ENCODE measurements at regions not wholly inside any gene's neighbourhood (a gene's known extent, or its start where the extent isn't known, plus 50 kb on each side); places are given as distances from the start of the nearest gene placed in this dataset.
"Not testable (repeated sequence)": the region's sequence is repeated elsewhere in the genome, so short reads cannot be mapped to it uniquely, and the experiment has no call there.

GRCh38 chr4:3637326-3638016 is 105.2 kb upstream of the LRPAP1 start:
- no peak for FAIRE-seq
- DNase-seq (ENCODE audit: low spot score in 2 of 2), result no peak

DNA sequence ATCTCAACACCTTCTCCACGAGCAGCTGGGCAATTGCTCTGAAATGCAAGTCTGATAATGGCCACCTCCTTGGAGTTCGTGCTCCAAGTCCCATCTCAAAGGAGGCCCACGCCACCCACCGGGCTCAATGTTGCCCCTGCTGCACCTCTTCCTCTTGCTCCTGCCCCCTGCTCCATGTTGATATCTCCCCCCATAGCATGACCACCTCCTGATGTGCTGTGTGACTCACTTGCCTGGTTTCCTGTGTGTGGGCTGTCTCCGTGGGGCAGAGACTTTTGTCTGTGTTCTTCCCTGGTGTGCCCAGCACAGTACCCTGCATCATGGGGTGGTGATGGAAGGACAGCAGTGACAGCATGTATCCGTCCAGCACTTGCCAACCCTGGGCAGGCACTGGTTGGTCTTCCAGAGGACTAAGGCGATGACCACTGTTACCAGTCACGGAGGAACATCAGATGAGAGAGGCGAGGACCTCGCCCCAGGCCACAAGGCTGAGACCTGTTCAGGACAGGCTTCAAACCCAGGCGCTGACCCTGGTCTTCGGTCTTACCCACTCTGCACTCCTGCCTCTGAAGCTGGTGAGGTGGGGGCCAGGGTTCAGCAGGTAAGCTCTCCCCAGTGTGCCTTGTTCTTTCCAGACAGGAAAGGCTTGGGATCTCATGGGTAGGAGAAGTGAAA is 104.6 kb upstream of the LRPAP1 start:
- FAIRE-seq, result no peak

DNA sequence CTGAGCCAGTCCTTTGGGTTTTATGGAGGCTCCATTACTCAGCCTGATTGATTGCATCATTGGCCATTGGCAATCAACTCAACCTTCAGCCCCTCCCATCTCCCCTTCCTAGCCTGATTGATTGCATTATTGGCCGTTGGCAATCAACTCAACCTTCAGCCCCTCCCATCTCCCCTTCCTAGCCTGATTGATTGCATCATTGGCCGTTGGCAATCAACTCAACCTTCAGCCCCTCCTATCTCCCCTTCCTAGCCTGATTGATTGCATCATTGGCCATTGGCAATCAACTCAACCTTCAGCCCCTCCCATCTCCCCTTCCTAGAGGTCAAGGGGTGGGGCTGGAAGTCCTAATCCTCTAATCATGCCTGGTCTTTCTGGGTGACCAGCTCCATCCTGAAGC is 103.8 kb upstream of the LRPAP1 start:
- FAIRE-seq; DNase-seq (ENCODE audit: low spot score in 2 of 2): not testable (repeated sequence)

More for the DNA sequence above, 104.6 kb upstream of the LRPAP1 start:
- DNase-seq (ENCODE audit: low spot score in 2 of 2), result no peak

DNA sequence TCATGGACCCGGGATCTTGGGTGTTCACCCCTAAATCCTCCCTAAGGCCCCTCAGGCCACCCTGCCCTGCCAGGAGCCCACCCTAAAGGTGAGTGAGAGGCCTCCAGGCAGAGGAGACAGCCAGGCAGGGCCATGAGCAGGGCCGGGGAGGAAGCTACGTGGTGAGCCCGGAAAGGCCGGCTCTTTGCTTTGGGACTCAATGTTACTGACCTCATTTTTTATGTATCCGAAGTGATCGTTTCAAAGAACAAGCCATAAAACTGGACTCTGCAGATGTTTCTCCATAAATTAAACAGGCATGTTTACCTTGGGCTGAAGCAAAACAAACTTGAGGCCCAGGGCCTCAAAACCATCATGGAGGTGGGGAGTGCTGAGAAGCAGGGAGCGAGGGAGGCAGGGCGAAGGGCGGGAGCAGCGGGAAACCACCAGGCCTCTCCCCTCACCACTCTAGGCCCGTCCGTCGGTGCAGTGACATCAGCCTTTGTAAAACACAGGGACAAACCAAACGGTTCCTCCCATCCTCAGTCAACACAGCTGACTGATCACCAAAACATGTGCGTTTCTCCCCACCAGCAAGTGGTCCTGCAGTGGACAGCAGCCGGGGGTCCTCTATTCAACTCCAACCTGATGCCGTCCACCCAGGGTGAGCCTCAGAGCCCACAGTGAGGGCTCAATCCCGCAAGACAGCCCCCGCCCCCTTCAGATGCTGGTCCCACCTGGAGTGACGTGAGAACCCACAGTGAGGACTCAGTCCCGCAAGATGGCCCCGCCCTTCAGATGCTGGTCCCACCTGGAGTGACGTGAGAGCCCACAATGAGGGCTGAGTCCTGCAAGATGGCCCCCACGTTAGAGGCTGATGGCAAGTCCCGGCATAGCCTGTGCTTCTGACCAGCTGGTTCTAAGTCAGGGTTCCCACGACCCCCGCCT is 102.9 kb upstream of the LRPAP1 start:
- DNase-seq (ENCODE audit: low spot score in 2 of 2) (no peak), FAIRE-seq (no peak)

GRCh38 chr4:3634281-3634857 is 102.1 kb upstream of the LRPAP1 start:
- FAIRE-seq (no peak), DNase-seq (ENCODE audit: low spot score in 2 of 2) (no peak)

DNA sequence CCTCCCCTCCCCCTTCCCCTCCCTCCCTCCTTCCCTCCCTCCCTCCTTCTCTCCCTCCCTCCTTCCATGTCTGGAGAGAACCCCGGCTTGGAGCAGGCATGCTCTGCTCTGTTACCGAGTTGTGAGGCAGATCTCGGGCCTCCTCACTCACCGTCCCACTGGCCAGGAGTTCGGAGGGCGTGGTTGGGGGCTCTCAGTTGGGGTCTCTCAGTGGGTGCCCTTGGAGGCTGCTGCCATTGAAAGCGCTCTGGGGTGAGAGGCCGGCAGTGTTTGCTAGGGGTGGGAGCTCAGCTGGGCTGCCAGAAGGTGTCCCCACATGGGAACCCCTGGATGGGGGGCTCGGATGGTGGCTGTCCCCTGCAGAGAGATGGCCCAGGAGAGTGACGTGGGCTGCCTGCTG is 101.1 kb upstream of the LRPAP1 start:
- not testable (repeated sequence) for DNase-seq (ENCODE audit: low spot score in 2 of 2); FAIRE-seq

DNA sequence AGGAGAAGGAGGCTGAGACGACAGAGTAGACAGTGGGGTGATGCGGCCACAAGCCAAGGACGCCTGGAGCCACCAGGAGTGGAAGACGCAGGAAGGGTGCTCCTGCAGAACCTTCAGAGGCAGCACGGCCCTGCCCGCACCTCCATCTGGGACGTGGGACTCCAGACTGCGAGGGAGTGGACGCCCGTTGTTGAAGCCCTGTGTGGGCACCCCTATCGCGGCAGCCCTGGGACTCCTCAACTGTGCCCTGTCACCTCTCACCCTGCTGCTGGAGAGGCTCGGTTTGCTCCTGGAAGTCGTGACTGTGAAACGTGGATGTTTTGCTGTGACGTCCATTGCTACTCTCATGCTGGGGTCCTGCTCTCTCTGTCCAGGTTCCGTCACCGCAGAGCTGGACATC is 100.6 kb upstream of the LRPAP1 start:
- not testable (repeated sequence) for FAIRE-seq; DNase-seq (ENCODE audit: low spot score in 2 of 2)

GRCh38 chr4:3631544-3632266 is 99.5 kb upstream of the LRPAP1 start:
- not testable (repeated sequence) for DNase-seq (ENCODE audit: low spot score in 2 of 2); FAIRE-seq

GRCh38 chr4:3630598-3631543 is 98.6 kb upstream of the LRPAP1 start:
- DNase-seq (ENCODE audit: low spot score in 2 of 2), result no peak
- FAIRE-seq, result no peak

GRCh38 chr4:3630136-3630597 is 97.9 kb upstream of the LRPAP1 start:
- FAIRE-seq, result no peak
- no peak for DNase-seq (ENCODE audit: low spot score in 2 of 2)

DNA sequence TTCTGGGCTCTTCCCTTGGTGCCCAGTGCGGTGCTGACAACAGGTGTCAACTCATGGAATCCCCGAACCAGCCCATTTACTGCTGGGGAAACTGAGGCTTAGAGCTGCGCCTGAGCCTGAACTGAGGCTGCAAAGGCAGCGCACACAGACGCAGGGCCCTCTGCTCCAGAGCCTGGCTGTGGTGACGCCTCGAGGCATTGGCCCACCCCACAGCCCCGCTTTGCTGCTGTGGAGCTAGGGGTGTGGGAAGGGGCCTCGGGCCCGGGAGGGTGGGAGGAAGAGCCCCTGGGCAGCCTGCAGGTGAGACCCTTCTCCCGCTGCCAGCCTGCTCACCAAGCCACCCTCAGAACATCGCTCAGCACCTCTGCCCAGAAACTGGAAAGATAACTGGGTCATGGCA is 97.4 kb upstream of the LRPAP1 start:
- no peak for DNase-seq (ENCODE audit: low spot score in 2 of 2)
- FAIRE-seq, result no peak

DNA sequence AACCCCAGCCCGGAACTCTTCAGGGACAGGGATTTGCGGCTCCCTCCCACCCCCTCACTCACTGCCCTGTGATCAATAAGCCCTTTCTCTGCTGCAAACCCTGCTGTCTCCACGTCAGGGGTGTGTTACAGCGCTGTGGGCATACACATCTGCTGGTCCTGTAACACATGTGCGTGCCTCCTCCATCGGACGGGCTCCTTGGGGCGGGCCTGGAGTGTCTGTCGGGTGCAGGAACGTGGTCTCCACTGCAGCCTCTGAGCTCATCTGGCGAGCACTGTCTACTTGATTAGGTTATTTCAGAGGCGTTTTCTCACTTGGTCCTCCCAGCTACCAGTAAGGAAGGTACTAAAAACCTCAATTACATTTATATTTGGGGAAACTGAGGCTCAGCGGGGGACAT is 97.0 kb upstream of the LRPAP1 start:
- FAIRE-seq; DNase-seq (ENCODE audit: low spot score in 2 of 2): not testable (repeated sequence)

DNA sequence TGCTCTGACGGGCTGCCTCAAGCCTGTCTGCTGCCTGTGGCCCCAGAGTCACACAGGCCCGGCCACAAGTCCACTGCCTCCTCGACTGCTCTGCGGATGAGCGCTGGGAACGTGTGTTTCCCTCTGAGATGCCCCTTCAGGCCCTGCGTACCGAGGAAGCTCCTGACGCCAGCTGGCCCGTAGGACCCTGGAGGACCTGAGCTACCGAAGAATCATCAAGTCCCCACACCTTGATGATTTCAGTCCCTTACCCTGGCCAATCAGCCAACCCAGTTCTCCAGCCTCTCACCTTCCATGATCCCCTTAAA is 96.6 kb upstream of the LRPAP1 start:
- FAIRE-seq, result no peak
- DNase-seq (ENCODE audit: low spot score in 2 of 2), result no peak

DNA sequence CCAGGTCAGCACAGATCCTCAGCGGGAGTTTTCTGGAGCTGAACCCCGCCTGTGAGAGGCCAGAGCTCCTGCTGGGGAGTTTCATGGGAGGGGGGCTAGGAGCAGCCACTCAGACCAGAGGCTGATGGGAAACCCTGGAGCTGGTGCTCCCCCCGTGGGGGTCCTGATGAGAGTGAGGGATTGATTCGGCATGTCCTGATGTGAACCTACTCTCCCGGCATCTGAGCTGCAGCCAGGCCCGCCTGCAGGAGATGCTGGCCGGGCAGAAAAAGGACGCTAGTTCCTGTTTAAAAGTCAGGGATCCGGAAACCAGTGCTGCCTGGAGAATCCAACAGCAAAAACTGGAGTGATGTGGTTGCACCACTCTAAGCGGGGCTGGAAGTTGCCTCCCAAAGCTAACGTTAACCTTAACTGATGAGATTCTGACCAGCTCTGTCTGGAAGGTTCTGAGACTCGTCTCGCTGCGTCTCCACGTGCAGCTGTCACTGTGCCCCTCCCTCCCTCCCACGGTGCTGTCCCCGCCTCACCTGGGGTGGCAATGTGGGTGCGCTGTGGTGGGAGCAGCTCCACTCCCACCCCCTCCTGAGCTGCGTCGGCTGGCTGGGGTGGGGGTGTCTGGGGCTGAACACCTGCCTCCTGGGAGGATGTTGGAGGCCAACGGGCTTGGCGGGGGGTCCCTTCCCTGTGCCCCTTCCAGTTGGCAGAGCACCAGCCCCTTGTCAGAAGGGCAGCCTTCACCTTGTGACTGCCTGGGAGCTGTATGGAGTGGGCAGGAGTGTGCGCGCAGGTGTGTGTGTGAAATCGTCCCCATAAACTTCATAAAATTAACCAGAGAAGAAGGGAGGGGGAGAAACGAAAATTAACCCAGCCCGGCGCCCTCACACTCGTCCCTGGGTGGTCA is 96.0 kb upstream of the LRPAP1 start:
- FAIRE-seq; DNase-seq (ENCODE audit: low spot score in 2 of 2): not testable (repeated sequence)

- not testable (repeated sequence) for FAIRE-seq; DNase-seq (ENCODE audit: low spot score in 2 of 2)
Measured at GRCh38 chr4:3627456-3627855, 95.2 kb upstream of the LRPAP1 start.

DNA sequence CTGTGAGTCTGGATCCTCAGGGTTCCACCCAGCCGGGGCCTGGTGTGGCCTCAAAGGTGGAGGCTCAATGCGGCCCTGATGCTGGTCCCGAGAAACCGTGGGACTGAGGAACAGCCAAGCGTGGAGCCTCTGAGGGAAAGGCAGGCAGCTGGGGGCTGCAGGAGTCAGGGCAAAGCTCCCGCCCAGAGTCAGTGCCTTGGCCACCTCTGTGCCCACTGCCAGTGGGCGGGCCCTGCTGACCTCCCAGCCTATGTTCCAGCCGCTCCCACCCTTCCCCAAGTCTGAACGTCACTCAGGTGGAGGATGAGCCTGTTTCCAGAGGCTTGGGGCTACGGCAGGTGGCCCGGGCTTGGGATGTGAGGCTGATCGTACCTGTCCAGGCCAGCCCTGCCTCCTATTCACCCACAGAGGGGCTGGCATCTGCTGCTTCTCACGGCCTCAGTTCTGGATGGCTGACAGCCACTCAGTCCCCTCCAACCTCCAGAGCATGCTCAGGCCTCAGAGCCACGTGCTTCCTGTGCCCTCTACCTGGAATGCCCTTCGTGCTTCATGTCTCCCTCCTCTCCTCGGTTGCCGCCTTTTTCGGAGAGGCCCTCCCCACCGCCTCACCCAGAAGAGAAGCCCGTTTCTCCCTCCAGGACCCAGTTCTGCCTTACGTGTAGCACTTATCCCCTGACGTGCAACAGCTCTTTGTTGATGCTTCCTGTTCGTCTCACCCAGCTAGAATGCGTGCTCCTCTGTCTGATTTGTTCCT is 94.1 kb upstream of the LRPAP1 start:
- not testable (repeated sequence) for FAIRE-seq; DNase-seq (ENCODE audit: low spot score in 2 of 2)

DNA sequence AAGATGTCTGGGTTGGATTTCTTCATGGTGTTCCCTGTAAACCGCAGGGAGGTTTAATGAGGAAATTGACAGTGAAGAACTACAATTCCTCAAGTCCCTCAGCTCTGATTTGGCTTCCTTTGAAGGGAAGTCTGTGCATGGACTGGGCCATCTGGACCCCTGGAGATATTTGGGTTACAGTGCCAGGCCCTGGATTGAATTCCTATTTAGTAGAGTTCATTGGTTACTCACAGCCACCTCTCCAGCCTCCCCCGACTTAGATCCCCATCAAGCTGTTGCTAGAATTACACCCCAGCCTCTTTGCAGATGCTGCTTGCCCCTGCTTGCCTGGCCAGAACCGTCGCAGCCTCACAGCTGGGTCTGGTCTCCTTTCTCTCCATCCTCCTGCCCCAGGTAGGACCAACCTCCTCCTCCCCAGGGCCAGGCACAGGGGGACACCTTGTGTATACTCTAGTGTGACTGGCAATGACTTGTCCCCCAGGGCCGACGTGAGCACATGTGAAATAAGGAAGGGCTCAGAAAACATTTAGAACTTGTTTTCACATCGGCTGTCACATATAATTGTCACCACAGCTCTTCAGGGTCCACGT is 93.2 kb upstream of the LRPAP1 start:
- FAIRE-seq; DNase-seq (ENCODE audit: low spot score in 2 of 2): not testable (repeated sequence)

All from frontal cortex (tissue), 3 donors.